IMR-90 (cell line): ENCODE measurements at regions not wholly inside any gene's neighbourhood (a gene's known extent, or its start where the extent isn't known, plus 50 kb on each side); places are given as distances from the start of the nearest gene placed in this dataset.

Experiments used
- ATAC-seq: fragments of 200-7000 bp; cut with Tn5 transposase; 2 replicates; pipeline ENCODE4 v1.9.1; 2020; ENCODE audit warnings: low read depth, mild to moderate bottlenecking, moderate library complexity
- BruUV-seq: library from RNA; stranded (reverse); fragments of 400-500 nt; replicated peaks from 2 replicates; lab custom pipeline; 2021; lab: Mats Ljungman, UMichigan
- CTCF ChIA-PET: fragments of 300-600 bp; formaldehyde crosslinking; extraction: SDS; loops from one replicate; lab custom pipeline; 2021; ENCODE audit warnings: antibody characterized with exemption; lab: Yijun Ruan, JAX
- POLR2A ChIA-PET: fragments of 300-600 bp; sonication (Branson Sonifier 250); formaldehyde crosslinking; loops from one replicate; lab custom pipeline; 2022; ENCODE audit warnings: antibody characterized with exemption; ENCODE audit not compliant: unreplicated experiment; lab: Charles Lee
- DNase-seq: peaks from one replicate; pipeline ENCODE4 v3.0.0; 2013
- H2AFZ ChIP-seq: replicated peaks from 2 replicates; pipeline ENCODE3; 2013; ENCODE audit warnings: low read length, mild to moderate bottlenecking; ENCODE audit not compliant: poor library complexity
- H2AK5ac ChIP-seq: 2 replicates; pipeline ENCODE4 v1.6.1; 2013; ENCODE audit warnings: low read depth, low read length, inconsistent platforms
- H2AK9ac ChIP-seq: replicated peaks from 2 replicates; pipeline ENCODE3; 2013; ENCODE audit warnings: mild to moderate bottlenecking, low read depth, low read length, moderate library complexity; ENCODE audit not compliant: poor library complexity
- H2BK120ac ChIP-seq: 2 replicates; pipeline ENCODE4 v1.6.1; 2013; ENCODE audit warnings: low read depth, low read length, inconsistent platforms
- H2BK15ac ChIP-seq: 3 replicates; pipeline ENCODE4 v1.6.1; 2013; ENCODE audit warnings: low read depth, low read length, inconsistent platforms
- H2BK20ac ChIP-seq: 2 replicates; pipeline ENCODE4 v1.6.1; 2013; ENCODE audit warnings: low read depth, mild to moderate bottlenecking, inconsistent platforms, low read length, moderate library complexity
- H2BK5ac ChIP-seq: 2 replicates; pipeline ENCODE4 v1.6.1; 2013; ENCODE audit warnings: mild to moderate bottlenecking, low read depth, low read length, inconsistent platforms; ENCODE audit not compliant: poor library complexity, severe bottlenecking
- H3K14ac ChIP-seq: replicated peaks from 2 replicates; pipeline ENCODE4 v1.6.1; 2013; ENCODE audit warnings: low read depth, low read length, inconsistent platforms
- H3K18ac ChIP-seq: 2 replicates; pipeline ENCODE4 v1.6.1; 2013; ENCODE audit warnings: low read depth, low read length, control low read depth
- H3K23ac ChIP-seq: 2 replicates; pipeline ENCODE4 v1.6.1; 2013; ENCODE audit warnings: low read depth, low read length, inconsistent platforms
- H3K27ac ChIP-seq: 2 replicates; pipeline ENCODE4 v1.5.1; 2013; ENCODE audit warnings: mild to moderate bottlenecking, control low read depth, low read length; ENCODE audit not compliant: insufficient read depth
- H3K27me3 ChIP-seq: 2 replicates; pipeline ENCODE4 v1.6.1; 2013; ENCODE audit warnings: low read length; ENCODE audit not compliant: control insufficient read depth, insufficient read depth
- H3K36me3 ChIP-seq: 2 replicates; pipeline ENCODE4 v1.6.1; 2013; ENCODE audit warnings: low read length, mixed read lengths; ENCODE audit not compliant: control insufficient read depth, insufficient read depth
- H3K4ac ChIP-seq: 2 replicates; pipeline ENCODE4 v1.6.1; 2013; ENCODE audit warnings: low read depth, low read length, inconsistent platforms
- H3K4me1 ChIP-seq: 2 replicates; pipeline ENCODE4 v1.6.1; 2013; ENCODE audit warnings: low read length, mixed read lengths; ENCODE audit not compliant: control insufficient read depth, insufficient read depth
- H3K4me2 ChIP-seq: 2 replicates; pipeline ENCODE4 v1.6.1; 2013; ENCODE audit warnings: low read depth, mild to moderate bottlenecking, control low read depth, low read length, moderate library complexity
- H3K4me3 ChIP-seq: 2 replicates; pipeline ENCODE4 v1.5.1; 2013; ENCODE audit warnings: low read depth, mild to moderate bottlenecking, control low read depth, low read length, moderate library complexity; ENCODE audit not compliant: insufficient read depth
- H3K56ac ChIP-seq: 2 replicates; pipeline ENCODE4 v1.6.1; 2013; ENCODE audit warnings: low read length, inconsistent platforms; ENCODE audit not compliant: insufficient read depth; ENCODE audit errors: extremely low read depth
- H3K79me1 ChIP-seq, 2 experiments: 2 replicates each; pipeline ENCODE4 v1.6.1; 2013; ENCODE audit warnings: low read length in 2 of 2, inconsistent platforms in 1 of 2, low read depth in 1 of 2
- H3K9ac ChIP-seq: 2 replicates; pipeline ENCODE4 v1.6.1; 2013; ENCODE audit warnings: low read depth, low read length, control low read depth
- H3K9me1 ChIP-seq: 2 replicates; pipeline ENCODE4 v1.6.1; 2013; ENCODE audit warnings: low read length, inconsistent platforms; ENCODE audit not compliant: insufficient read depth
- H3K9me3 ChIP-seq: 2 replicates; pipeline ENCODE4 v1.6.1; 2013; ENCODE audit warnings: low read length; ENCODE audit not compliant: control insufficient read depth, insufficient read depth
- H4K20me1 ChIP-seq: 2 replicates; pipeline ENCODE4 v1.6.1; 2013; ENCODE audit warnings: low read length, inconsistent platforms; ENCODE audit not compliant: insufficient read depth
- H4K5ac ChIP-seq: 2 replicates; pipeline ENCODE4 v1.6.1; 2013; ENCODE audit warnings: mild to moderate bottlenecking, low read depth, low read length, control low read depth
- H4K8ac ChIP-seq, 2 experiments: 2 replicates each; pipeline ENCODE4 v1.6.1; 2013; ENCODE audit warnings: low read depth in 2 of 2, low read length in 2 of 2, control low read depth in 1 of 2, inconsistent platforms in 1 of 2
- H4K91ac ChIP-seq: 2 replicates; pipeline ENCODE4 v1.6.1; 2013; ENCODE audit warnings: low read depth, low read length, inconsistent platforms; ENCODE audit not compliant: insufficient read depth
- CEBPB ChIP-seq: IDR thresholded peaks from 2 replicates; pipeline ENCODE4 v1.6.1; 2012; ENCODE audit warnings: low read depth, low read length, improper control_type of control experiment
- WGBS, 2 experiments: methylation state at CpG; one replicate each; pipeline versions ENCODE4 v1.1.5 to v1.1.7; 2013; ENCODE audit warnings: missing lambda C conversion rate in 2 of 2; ENCODE audit not compliant: insufficient read length in 1 of 2; ENCODE audit errors: extremely low coverage in 2 of 2; 5-methylcytosine and 5-hydroxymethylcytosine counted together
- dilution Hi-C: fragments of 300-500 bp; cut with HindIII; formaldehyde crosslinking; loops from one replicate; pipeline ENCODE4 v1.14.3; 2018; ENCODE audit warnings: low sequenced_read_pairs; ENCODE audit not compliant: unreplicated experiment
- in situ Hi-C: fragments of 300-500 bp; cut with MboI; formaldehyde crosslinking; loops from 3 replicates; pipeline ENCODE4 v1.14.3; 2019; ENCODE audit warnings: low sequenced_read_pairs, inconsistent platforms, mixed read lengths
- intact Hi-C: fragments of 100-400 bp; cut with micrococcal nuclease; formaldehyde crosslinking; loops from 2 replicates; pipeline ENCODE4 v1.10.0; 2022

DNA sequence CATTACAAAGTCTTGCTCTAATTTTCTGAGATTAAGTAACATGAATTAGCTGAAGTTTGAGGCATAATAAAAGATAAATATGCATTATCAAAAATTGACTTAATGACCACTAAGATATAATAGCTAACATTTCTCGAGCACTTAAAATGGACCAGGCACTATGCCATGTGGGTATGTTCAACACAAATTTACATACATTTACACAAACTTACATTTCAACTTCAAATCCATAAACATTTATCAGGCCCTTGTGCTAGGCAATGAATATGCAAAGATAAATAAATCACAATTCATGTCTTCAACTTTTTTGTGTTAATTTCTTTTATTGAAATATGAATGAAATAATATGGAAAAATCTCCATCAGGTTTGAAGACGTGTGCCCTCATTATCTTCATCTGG, 108.7 kb downstream of the GAS2L3 start:
- Histone ChIP-seq H3K9me3 (peaks cover 3% of the 10 kb centered on the region), H2BK20ac (no peak overlapping the region), H4K8ac (no peak overlapping the region), H3K14ac (no peak overlapping the region), H3K4me1 (no peaks in the 10 kb centered on the region), H3K56ac (no peak overlapping the region), H2BK15ac (no peak overlapping the region), H3K9me1 (no peaks in the 10 kb centered on the region), H4K91ac (no peak overlapping the region), H2AK5ac (no peak overlapping the region), H3K27me3 (peaks cover 3% of the 10 kb centered on the region; the same call in 1 of the 2 replicates), H3K18ac (no peak overlapping the region), H3K4ac (no peak overlapping the region), H2BK120ac (no peak overlapping the region), H2AK9ac (no peak overlapping the region), H3K36me3 (no peaks in the 10 kb centered on the region), H3K4me3 (no peak overlapping the region), H3K79me1 (no peaks in the 10 kb centered on the region), H3K27ac (no peak overlapping the region), H3K9ac (no peak overlapping the region), H3K23ac (no peak overlapping the region), H2AFZ (no peak overlapping the region), H3K4me2 (no peak overlapping the region), H2BK5ac (no peak overlapping the region), H4K5ac (no peak overlapping the region), H4K20me1 (no peaks in the 10 kb centered on the region)
- dilution Hi-C loops (no loop called here), intact Hi-C loops (no loop called here), in situ Hi-C loops (no loop called here)
- no TSS peak for BruUV-seq
- ATAC-seq: no peak
- ChIA-PET POLR2A (no interaction called here), CTCF (no interaction called here)
- no CpG with 5 or more reads among the region's 2 CpGs for WGBS, 2 experiments
- TF ChIP-seq CEBPB: no peak
- no peak for DNase-seq
